Activated CD4-positive, alpha-beta T cell treated with anti-CD3 and anti-CD28 coated beads, Interleukin-2, amount 50 U/mL, for 48 hours (primary cell): ENCODE measurements at regions not wholly inside any gene's neighbourhood (a gene's known extent, or its start where the extent isn't known, plus 50 kb on each side); places are given as distances from the start of the nearest gene placed in this dataset.

ENCODE experiments used
- DNase-seq, 2 experiments: peaks; one replicate each; pipeline ENCODE4 v3.0.0-alpha.2; 2020

GRCh38 chr3:103075282-103075681 lies 640.5 kb downstream of the ZPLD1 start:
- no peak for DNase-seq

- DNase-seq = no peak
Measured at GRCh38 chr3:103077910-103078309, 643.1 kb downstream of the ZPLD1 start.

GRCh38 chr3:103082501-103082900 lies 647.7 kb downstream of the ZPLD1 start:
- DNase-seq = no peak

- DNase-seq = no peak
Measured at GRCh38 chr3:103083848-103084631, 649.2 kb downstream of the ZPLD1 start.

- no peak for DNase-seq
Measured at GRCh38 chr3:103085465-103085864, 650.6 kb downstream of the ZPLD1 start.

- no peak for DNase-seq
Measured at GRCh38 chr3:103089758-103090157, 654.9 kb downstream of the ZPLD1 start.

GRCh38 chr3:103105206-103105605 lies 670.4 kb downstream of the ZPLD1 start:
- no peak for DNase-seq

- DNase-seq = no peak
Measured at GRCh38 chr3:103112273-103112672, 677.5 kb downstream of the ZPLD1 start.

- DNase-seq = no peak
Measured at GRCh38 chr3:103126115-103126514, 691.3 kb downstream of the ZPLD1 start.

- DNase-seq = no peak
Measured at GRCh38 chr3:103127098-103127630, 692.3 kb downstream of the ZPLD1 start.

GRCh38 chr3:103127737-103128136 lies 692.9 kb downstream of the ZPLD1 start:
- no peak for DNase-seq

GRCh38 chr3:103134023-103134724 lies 699.4 kb downstream of the ZPLD1 start:
- no peak for DNase-seq

GRCh38 chr3:103136621-103137020 lies 701.8 kb downstream of the ZPLD1 start:
- DNase-seq = no peak

GRCh38 chr3:103137830-103138229 lies 703.0 kb downstream of the ZPLD1 start:
- no peak for DNase-seq

- DNase-seq = no peak
Measured at GRCh38 chr3:103158183-103158582, 723.4 kb downstream of the ZPLD1 start.

- no peak for DNase-seq
Measured at GRCh38 chr3:103166890-103167289, 732.1 kb downstream of the ZPLD1 start.

GRCh38 chr3:103167850-103168249 lies 733.0 kb downstream of the ZPLD1 start:
- no peak for DNase-seq

- no peak for DNase-seq
Measured at GRCh38 chr3:103169289-103169688, 734.5 kb downstream of the ZPLD1 start.

- DNase-seq = no peak
Measured at GRCh38 chr3:103170651-103171050, 735.8 kb downstream of the ZPLD1 start.

GRCh38 chr3:103173940-103174339 lies 739.1 kb downstream of the ZPLD1 start:
- DNase-seq = no peak

GRCh38 chr3:103181160-103181559 lies 746.3 kb downstream of the ZPLD1 start:
- DNase-seq = no peak

- DNase-seq = no peak
Measured at GRCh38 chr3:103184772-103185171, 750.0 kb downstream of the ZPLD1 start.

- no peak for DNase-seq
Measured at GRCh38 chr3:103189941-103190340, 755.1 kb downstream of the ZPLD1 start.

- no peak for DNase-seq
Measured at GRCh38 chr3:103195216-103195615, 760.4 kb downstream of the ZPLD1 start.
